Neutrophil (primary cell): ENCODE measurements at regions not wholly inside any gene's neighbourhood (a gene's known extent, or its start where the extent isn't known, plus 50 kb on each side); places are given as distances from the start of the nearest gene placed in this dataset.

Experiments
- H3K27ac ChIP-seq: fragments of 200-600 bp; sonication (generic); 2 replicates; pipeline ENCODE4 v1.5.1; 2016; ENCODE audit warnings: mild to moderate bottlenecking, moderate library complexity
- H3K27me3 ChIP-seq: fragments of 200-600 bp; sonication (generic); 2 replicates; pipeline ENCODE4 v1.6.0; 2016; ENCODE audit warnings: mild to moderate bottlenecking
- H3K36me3 ChIP-seq: fragments of 200-600 bp; sonication (generic); 2 replicates; pipeline ENCODE4 v1.5.1; 2017
- H3K4me1 ChIP-seq, 2 experiments: fragments of 200-600 bp in 1 of 2; sonication (generic) in 1 of 2; 1 replicate in 1 of 2; 2 replicates in 1 of 2; pipeline versions ENCODE4 v1.5.1 to v1.6.1; 2013 to 2016; ENCODE audit warnings: low read depth in 1 of 2, low read length in 1 of 2, mild to moderate bottlenecking in 1 of 2, moderate library complexity in 1 of 2; ENCODE audit not compliant: control insufficient read depth in 1 of 2, insufficient read depth in 1 of 2
- H3K4me3 ChIP-seq, 2 experiments: fragments of 200-600 bp in 1 of 2; sonication (generic) in 1 of 2; 1 replicate in 1 of 2; 2 replicates in 1 of 2; pipeline ENCODE4 v1.5.1; 2013 to 2016; ENCODE audit warnings: low read depth in 1 of 2, low read length in 1 of 2, mild to moderate bottlenecking in 1 of 2, moderate library complexity in 1 of 2
- H3K9me3 ChIP-seq: fragments of 200-600 bp; sonication (generic); 2 replicates; pipeline ENCODE4 v1.5.1; 2016
- CTCF ChIP-seq: fragments of 200-600 bp; sonication (generic); IDR thresholded peaks from 2 replicates; pipeline ENCODE4 v1.5.1; 2016; ENCODE audit warnings: antibody characterized with exemption

DNA sequence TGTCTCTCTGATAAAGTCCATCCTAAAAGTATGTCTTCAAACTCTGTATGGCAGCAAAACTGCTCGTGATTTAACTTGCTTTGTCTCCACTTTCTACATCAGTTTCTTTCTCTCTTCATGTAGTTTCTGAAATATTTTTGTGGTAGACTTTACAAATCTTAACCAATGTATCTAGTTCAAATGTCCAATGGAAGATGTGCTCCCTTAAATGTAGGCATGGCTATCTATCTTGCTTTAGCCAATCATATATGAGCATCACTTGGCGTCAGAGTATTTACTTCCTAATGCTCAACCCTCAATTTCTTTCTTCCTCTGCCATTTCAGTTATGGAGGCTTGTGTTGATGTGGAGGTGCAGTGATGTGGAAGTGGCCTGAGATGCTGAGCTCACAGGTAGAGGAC is 206.1 kb upstream of the ZNF608 start:
- no peak for TF ChIP-seq CTCF
- Histone ChIP-seq H3K27ac (no peak overlapping the region), H3K4me1 (no peaks in the 10 kb centered on the region), H3K27me3 (no peaks in the 10 kb centered on the region), H3K9me3 (no peaks in the 10 kb centered on the region), H3K36me3 (no peaks in the 10 kb centered on the region), H3K4me3 (no peak overlapping the region)

- Histone ChIP-seq H3K4me1 (no peaks in the 10 kb centered on the region), H3K27me3 (no peaks in the 10 kb centered on the region), H3K27ac (no peak overlapping the region), H3K4me3 (no peak overlapping the region), H3K36me3 (no peaks in the 10 kb centered on the region), H3K9me3 (no peaks in the 10 kb centered on the region)
- no peak for TF ChIP-seq CTCF
Measured at GRCh38 chr5:124954784-124955183, 208.3 kb upstream of the ZNF608 start.

DNA sequence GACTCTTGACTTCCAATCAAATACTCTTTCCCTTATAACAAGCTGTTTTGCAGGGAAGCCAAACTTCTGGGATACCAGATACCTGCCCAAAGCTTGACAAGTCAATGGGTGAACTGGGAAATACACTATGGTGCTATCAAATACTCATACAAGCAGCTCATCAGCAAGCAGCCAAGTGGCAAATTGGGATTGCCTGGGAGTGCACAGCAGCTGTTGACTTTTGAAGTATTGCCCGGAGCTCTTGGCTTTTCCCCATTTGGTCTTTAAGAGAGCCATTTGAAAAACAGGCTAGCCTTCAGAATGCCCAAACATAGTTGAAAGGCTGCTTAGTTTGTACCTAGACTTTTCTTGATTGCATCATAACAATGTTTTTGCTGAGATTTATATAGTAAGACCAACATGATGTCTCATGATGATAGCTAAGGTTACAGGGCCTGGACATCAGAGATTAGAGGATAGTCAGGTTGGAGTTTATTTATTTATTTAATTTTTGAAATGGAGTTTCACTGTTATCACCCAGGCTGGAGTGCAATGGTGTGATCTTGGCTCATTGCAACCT is 210.1 kb upstream of the ZNF608 start:
- H3K27ac ChIP-seq: no peak overlapping the region
- no peaks in the 10 kb centered on the region for H3K27me3 ChIP-seq
- H3K9me3 ChIP-seq: no peaks in the 10 kb centered on the region
- TF ChIP-seq CTCF: no peak
- H3K4me1 ChIP-seq: no peaks in the 10 kb centered on the region
- no peaks in the 10 kb centered on the region for H3K36me3 ChIP-seq
- H3K4me3 ChIP-seq: no peak overlapping the region

DNA sequence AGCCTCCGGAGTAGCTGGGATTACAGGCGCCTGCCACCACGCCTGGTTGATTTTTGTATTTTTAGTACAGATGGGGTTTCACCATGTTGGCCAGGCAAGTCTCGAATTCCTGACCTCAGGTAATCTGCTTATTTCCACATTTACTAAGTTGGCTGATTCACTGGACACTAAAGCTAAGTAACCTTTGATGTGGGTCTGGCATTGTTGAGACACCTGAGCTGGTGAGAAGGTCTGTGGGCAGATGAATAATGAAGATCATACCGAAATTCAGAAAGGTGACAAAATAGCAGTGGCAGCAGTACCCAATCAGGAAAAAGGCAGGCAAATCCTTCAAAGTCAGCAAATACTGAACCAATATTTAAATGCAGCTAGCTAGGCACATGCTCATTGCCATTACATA is 210.6 kb upstream of the ZNF608 start:
- H3K27ac ChIP-seq: no peak overlapping the region

DNA sequence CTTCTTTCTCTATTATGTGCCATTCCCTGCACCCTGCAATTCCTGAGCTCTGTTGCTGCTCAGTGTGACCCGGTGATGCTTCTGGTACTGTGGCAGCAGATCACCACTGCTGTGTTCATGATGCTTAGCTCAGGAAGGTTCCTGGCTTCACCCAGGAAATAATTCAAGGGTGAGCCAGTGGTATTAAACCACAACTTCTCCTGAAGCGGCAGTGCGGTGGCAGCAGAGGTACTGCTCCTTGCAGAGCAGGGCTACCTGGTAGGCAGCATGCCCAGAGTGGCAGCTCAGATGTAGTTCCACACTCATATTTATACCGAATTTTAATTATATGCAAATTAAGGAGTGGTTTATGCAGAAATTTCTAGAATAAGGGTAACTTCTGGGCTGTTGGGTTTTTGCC is 213.8 kb upstream of the ZNF608 start:
- no peaks in the 10 kb centered on the region for H3K36me3 ChIP-seq
- no peak overlapping the region for H3K27ac ChIP-seq
- no peaks in the 10 kb centered on the region for H3K27me3 ChIP-seq
- H3K4me1 ChIP-seq: peaks cover 8 to 10% of the 10 kb centered on the region in 2 experiments
- no peak for TF ChIP-seq CTCF
- H3K4me3 ChIP-seq: no peak overlapping the region
- H3K9me3 ChIP-seq: no peaks in the 10 kb centered on the region

More for the DNA sequence above, 210.6 kb upstream of the ZNF608 start:
- no peaks in the 10 kb centered on the region for H3K9me3 ChIP-seq
- no peaks in the 10 kb centered on the region for H3K4me1 ChIP-seq
- H3K27me3 ChIP-seq: no peaks in the 10 kb centered on the region
- no peaks in the 10 kb centered on the region for H3K36me3 ChIP-seq
- TF ChIP-seq CTCF: no peak
- H3K4me3 ChIP-seq: no peak overlapping the region

- TF ChIP-seq CTCF: no peak
- Histone ChIP-seq H3K36me3 (no peaks in the 10 kb centered on the region), H3K9me3 (no peaks in the 10 kb centered on the region)
Measured at GRCh38 chr5:124961521-124961920, 215.1 kb upstream of the ZNF608 start.

More at GRCh38 chr5:124961521-124961920, 215.1 kb upstream of the ZNF608 start:
- Histone ChIP-seq H3K27me3 (no peaks in the 10 kb centered on the region), H3K4me3 (no peak overlapping the region), H3K27ac (no peak overlapping the region), H3K4me1 (peaks cover 8 to 10% of the 10 kb centered on the region in 2 experiments)
